Loucy (cell line): ENCODE measurements at regions not wholly inside any gene's neighbourhood (a gene's known extent, or its start where the extent isn't known, plus 50 kb on each side); places are given as distances from the start of the nearest gene placed in this dataset.
A peak's percentile ranks its signal among the peaks of the same experiment; 100 is the strongest.

Experiments used
- H2AFZ ChIP-seq: fragments of 200-600 bp; sonication (generic); 2 replicates; pipeline ENCODE4 v1.6.0; 2016; ENCODE audit warnings: antibody characterized with exemption, mild to moderate bottlenecking, low read length, moderate library complexity
- H3F3A ChIP-seq: fragments of 200-600 bp; 2 replicates; pipeline ENCODE4 v1.6.0; 2016; ENCODE audit warnings: antibody characterized with exemption, low read depth, mild to moderate bottlenecking
- H3K27me3 ChIP-seq: fragments of 200-600 bp; sonication (generic); 2 replicates; pipeline ENCODE4 v1.6.1; 2014; ENCODE audit warnings: low read length, mild to moderate bottlenecking; ENCODE audit not compliant: insufficient read depth, poor library complexity, severe bottlenecking
- H3K36me3 ChIP-seq: fragments of 200-600 bp; sonication (generic); 2 replicates; pipeline ENCODE4 v1.6.1; 2016; ENCODE audit warnings: low read length; ENCODE audit not compliant: insufficient read depth
- H3K4me1 ChIP-seq: fragments of 200-600 bp; sonication (generic); 2 replicates; pipeline ENCODE4 v1.5.1; 2014; ENCODE audit warnings: low read length, mild to moderate bottlenecking; ENCODE audit not compliant: insufficient read depth, poor library complexity, severe bottlenecking
- H3K4me2 ChIP-seq: fragments of 200-600 bp; sonication (generic); 2 replicates; pipeline ENCODE4 v1.6.0; 2014; ENCODE audit warnings: antibody characterized with exemption, low read length, low read depth, mild to moderate bottlenecking; ENCODE audit not compliant: poor library complexity, severe bottlenecking
- H3K4me3 ChIP-seq: fragments of 200-600 bp; sonication (generic); 2 replicates; pipeline ENCODE4 v1.5.1; 2014; ENCODE audit warnings: low read length, mild to moderate bottlenecking, mixed read lengths; ENCODE audit not compliant: poor library complexity, severe bottlenecking
- H3K79me2 ChIP-seq: fragments of 200-600 bp; sonication (generic); 2 replicates; pipeline ENCODE4 v1.6.1; 2014; ENCODE audit warnings: low read length; ENCODE audit not compliant: insufficient read depth
- H3K9ac ChIP-seq: fragments of 200-600 bp; sonication (generic); 2 replicates; pipeline ENCODE4 v1.6.0; 2014; ENCODE audit warnings: mild to moderate bottlenecking, low read depth, low read length, moderate library complexity; ENCODE audit not compliant: poor library complexity, severe bottlenecking
- H3K9me2 ChIP-seq: fragments of 200-600 bp; sonication (generic); replicated peaks from 2 replicates; pipeline ENCODE4 v1.6.1; 2016; ENCODE audit warnings: low read depth, low read length, mixed read lengths
- H3K9me3 ChIP-seq: fragments of 200-600 bp; sonication (generic); 2 replicates; pipeline ENCODE4 v1.6.1; 2014; ENCODE audit warnings: mild to moderate bottlenecking, antibody characterized with exemption, low read length, low read depth; ENCODE audit not compliant: insufficient read depth
- H4K20me1 ChIP-seq: fragments of 200-600 bp; sonication (generic); 2 replicates; pipeline ENCODE4 v1.6.0; 2014; ENCODE audit warnings: antibody characterized with exemption, low read length, mild to moderate bottlenecking; ENCODE audit not compliant: insufficient read depth, poor library complexity, severe bottlenecking
- EZH2phosphoT487 ChIP-seq: fragments of 200-600 bp; IDR thresholded peaks from 2 replicates; pipeline ENCODE4 v1.6.1; 2018; ENCODE audit warnings: antibody characterized with exemption, mild to moderate bottlenecking, moderate library complexity, borderline replicate concordance
- TF ChIP-seq, protein P1 (sequence below): fragments of 200-600 bp; sonication (generic); conservative IDR thresholded peaks from 2 replicates; pipeline ENCODE4 v1.5.1; 2014; ENCODE audit warnings: mild to moderate bottlenecking, antibody characterized with exemption, low read length

DNA sequence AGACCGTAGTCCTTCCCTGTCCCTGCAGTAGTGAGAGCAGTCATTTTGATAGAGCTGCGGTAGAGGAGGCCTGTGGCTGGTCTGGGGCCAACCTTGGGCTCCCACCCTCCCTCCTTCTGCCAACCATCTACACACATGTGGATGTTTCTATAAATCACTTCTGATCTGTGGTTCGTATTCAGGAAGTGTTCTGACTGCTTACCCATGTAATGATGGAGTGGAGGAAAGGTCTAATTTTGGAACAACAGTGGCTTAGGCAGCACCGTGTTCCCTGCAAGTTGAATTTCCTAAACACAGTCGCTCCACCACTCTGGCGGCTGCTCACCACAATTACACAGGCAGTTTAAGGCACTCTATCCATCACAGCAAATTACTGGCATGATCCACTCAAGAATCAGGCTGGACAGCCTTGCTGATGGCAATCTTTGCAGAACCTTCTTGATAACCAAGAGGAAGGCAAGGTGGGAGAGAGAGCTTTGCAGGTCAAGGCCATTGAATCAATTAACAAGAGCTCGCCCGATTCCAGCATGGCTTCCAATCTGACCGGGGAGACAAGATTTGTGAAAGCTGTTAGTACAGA is 104.7 kb upstream of the VEPH1 start:
- Histone ChIP-seq H3K9me2 (no peaks in the 10 kb centered on the region), H3K4me2 (no peak overlapping the region), H3K9me3 (no peaks in the 10 kb centered on the region), H4K20me1 (no peaks in the 10 kb centered on the region), H2AFZ (no peak overlapping the region), H3F3A (no peaks in the 10 kb centered on the region), H3K4me1 (peaks cover 3% of the 10 kb centered on the region), H3K27me3 (no peaks in the 10 kb centered on the region), H3K4me3 (no peak overlapping the region), H3K36me3 (no peaks in the 10 kb centered on the region), H3K79me2 (no peaks in the 10 kb centered on the region), H3K9ac (no peak overlapping the region)
- no peak for TF ChIP-seq EZH2phosphoT487
- TF ChIP-seq, protein P1, sequence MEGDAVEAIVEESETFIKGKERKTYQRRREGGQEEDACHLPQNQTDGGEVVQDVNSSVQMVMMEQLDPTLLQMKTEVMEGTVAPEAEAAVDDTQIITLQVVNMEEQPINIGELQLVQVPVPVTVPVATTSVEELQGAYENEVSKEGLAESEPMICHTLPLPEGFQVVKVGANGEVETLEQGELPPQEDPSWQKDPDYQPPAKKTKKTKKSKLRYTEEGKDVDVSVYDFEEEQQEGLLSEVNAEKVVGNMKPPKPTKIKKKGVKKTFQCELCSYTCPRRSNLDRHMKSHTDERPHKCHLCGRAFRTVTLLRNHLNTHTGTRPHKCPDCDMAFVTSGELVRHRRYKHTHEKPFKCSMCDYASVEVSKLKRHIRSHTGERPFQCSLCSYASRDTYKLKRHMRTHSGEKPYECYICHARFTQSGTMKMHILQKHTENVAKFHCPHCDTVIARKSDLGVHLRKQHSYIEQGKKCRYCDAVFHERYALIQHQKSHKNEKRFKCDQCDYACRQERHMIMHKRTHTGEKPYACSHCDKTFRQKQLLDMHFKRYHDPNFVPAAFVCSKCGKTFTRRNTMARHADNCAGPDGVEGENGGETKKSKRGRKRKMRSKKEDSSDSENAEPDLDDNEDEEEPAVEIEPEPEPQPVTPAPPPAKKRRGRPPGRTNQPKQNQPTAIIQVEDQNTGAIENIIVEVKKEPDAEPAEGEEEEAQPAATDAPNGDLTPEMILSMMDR: no peak

DNA sequence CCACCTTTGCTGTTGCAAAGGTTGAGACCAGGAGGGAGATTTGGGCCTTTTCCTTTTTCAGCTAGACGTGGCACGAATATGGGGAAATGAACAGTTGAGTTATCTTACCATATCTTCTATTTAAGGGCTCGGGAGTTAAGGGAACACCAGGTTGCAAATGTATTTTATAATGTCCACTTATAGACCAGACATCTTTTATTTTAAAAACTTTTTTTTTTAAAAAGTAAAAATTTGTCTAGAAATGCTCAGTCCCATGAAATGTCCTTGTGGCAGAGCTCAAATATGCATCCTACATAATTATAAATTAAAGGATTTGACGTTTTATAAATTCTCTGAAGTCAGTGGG is 103.6 kb upstream of the VEPH1 start:
- Histone ChIP-seq H3K9ac (no peak overlapping the region), H3K36me3 (no peaks in the 10 kb centered on the region), H3K9me3 (no peaks in the 10 kb centered on the region), H3K4me3 (no peak overlapping the region), H3K27me3 (no peaks in the 10 kb centered on the region), H3K79me2 (no peaks in the 10 kb centered on the region), H3F3A (no peaks in the 10 kb centered on the region), H3K4me2 (peak overlapping the region; percentile 49), H2AFZ (peak overlapping the region; percentile 70; the same call in 1 of the 2 replicates), H3K4me1 (peaks cover 3% of the 10 kb centered on the region), H4K20me1 (no peaks in the 10 kb centered on the region), H3K9me2 (no peaks in the 10 kb centered on the region)
- TF ChIP-seq, protein P1: no peak
- no peak for TF ChIP-seq EZH2phosphoT487

DNA sequence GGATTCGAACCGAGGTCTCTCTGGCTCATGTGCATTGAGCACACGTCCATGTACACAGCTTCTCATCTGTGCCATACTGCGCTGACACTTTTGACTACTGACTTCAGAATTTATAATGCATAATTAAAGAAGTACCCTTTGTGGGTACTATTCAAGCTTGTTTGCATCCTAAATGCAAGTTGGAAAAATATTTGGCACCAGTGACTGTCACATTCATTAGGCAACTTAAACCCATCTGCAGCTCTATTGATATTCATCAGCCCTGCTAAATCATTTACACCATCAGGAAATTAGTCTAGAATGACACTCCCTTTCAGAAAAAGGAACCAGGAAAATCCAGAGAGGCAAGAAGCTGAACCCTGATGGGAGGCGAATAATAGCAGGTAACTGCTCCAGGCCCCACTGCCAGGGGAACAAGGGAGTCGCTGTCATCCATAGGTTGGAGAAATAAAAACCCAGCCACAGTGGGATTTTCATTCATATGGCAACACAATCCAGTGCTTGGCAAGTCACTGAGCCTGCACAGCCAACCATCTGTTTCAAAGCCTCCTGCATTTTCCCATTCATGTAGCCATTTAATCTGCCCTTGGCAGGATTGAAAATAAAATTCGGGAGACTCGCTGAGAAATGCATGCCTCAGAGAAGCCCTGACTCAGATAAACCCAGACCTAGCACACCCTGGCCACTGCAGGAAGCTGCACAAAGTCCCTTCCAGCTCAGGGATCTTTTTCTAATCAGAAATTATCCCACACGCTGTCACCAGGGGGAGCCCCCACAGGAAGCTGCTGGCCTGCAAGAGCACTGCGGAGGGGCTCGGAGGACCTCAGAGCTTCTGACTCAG is 103.0 kb upstream of the VEPH1 start:
- Histone ChIP-seq H3K36me3 (no peaks in the 10 kb centered on the region), H3K4me3 (no peak overlapping the region), H3K4me1 (peaks cover 3% of the 10 kb centered on the region), H3K4me2 (peak overlapping the region; percentile 49), H4K20me1 (no peaks in the 10 kb centered on the region), H3K9me3 (no peaks in the 10 kb centered on the region), H2AFZ (peak overlapping the region; percentile 76), H3K27me3 (no peaks in the 10 kb centered on the region), H3K9ac (peak overlapping the region; percentile 3), H3K9me2 (no peaks in the 10 kb centered on the region), H3K79me2 (no peaks in the 10 kb centered on the region), H3F3A (no peaks in the 10 kb centered on the region)
- no peak for TF ChIP-seq EZH2phosphoT487
- TF ChIP-seq, protein P1: peak; percentile 93
